Suprapubic skin (tissue), 4 donors: ENCODE measurements at regions not wholly inside any gene's neighbourhood (a gene's known extent, or its start where the extent isn't known, plus 50 kb on each side); places are given as distances from the start of the nearest gene placed in this dataset.

Experiments
- CTCF ChIP-seq, 2 donors: fragments of 200-600 bp in 1 of 2; fragments of 450-650 bp in 1 of 2; sonication (generic) in 1 of 2; IDR thresholded peaks; one replicate each; pipeline ENCODE4 v1.5.1; 2016 to 2019; ENCODE audit warnings: antibody characterized with exemption in 2 of 2, mild to moderate bottlenecking in 1 of 2, moderate library complexity in 1 of 2
- POLR2A ChIP-seq, 2 donors: fragments of 450-650 bp; IDR thresholded peaks; one replicate each; pipeline ENCODE4 v1.6.1; 2017; ENCODE audit warnings: antibody characterized with exemption in 2 of 2, mild to moderate bottlenecking in 2 of 2, moderate library complexity in 2 of 2
- POLR2AphosphoS5 ChIP-seq, 3 donors: sonication (generic); formaldehyde crosslinking; IDR thresholded peaks; one replicate each; pipeline ENCODE4 v1.6.1; 2017; ENCODE audit warnings: antibody characterized with exemption in 3 of 3

GRCh38 chr13:50244713-50245574 lies 229.7 kb downstream of the KCNRG start:
- TF ChIP-seq POLR2A (IDR thresholded peaks at IDR 0.05) (no peak), POLR2AphosphoS5 (IDR thresholded peaks at IDR 0.05) (no peak), CTCF (IDR thresholded peaks at IDR 0.05) (no peak)
